GM21367 (cell line): ENCODE measurements at regions not wholly inside any gene's neighbourhood (a gene's known extent, or its start where the extent isn't known, plus 50 kb on each side); places are given as distances from the start of the nearest gene placed in this dataset.
"Not testable (repeated sequence)": the region's sequence is repeated elsewhere in the genome, so short reads cannot be mapped to it uniquely, and the experiment has no call there.

ENCODE experiments used
- ATAC-seq: cut with Tn5 transposase; IDR thresholded peaks from one replicate; pipeline ENCODE4 v1.9.1; 2021; ENCODE audit not compliant: unreplicated experiment

GRCh38 chr5:91285062-91285461 lies 98.1 kb downstream of the ARRDC3 start:
- not testable (repeated sequence) for ATAC-seq

- no peak for ATAC-seq
Observed at GRCh38 chr5:91283899-91284298, 99.2 kb downstream of the ARRDC3 start.

- ATAC-seq = no peak
Observed at GRCh38 chr5:91283326-91283725, 99.8 kb downstream of the ARRDC3 start.

GRCh38 chr5:91282210-91282609 lies 100.9 kb downstream of the ARRDC3 start:
- no peak for ATAC-seq

- no peak for ATAC-seq
Observed at GRCh38 chr5:91281401-91281800, 101.7 kb downstream of the ARRDC3 start.

- ATAC-seq = peak; percentile 94
Observed at GRCh38 chr5:91280362-91281269, 102.5 kb downstream of the ARRDC3 start.

GRCh38 chr5:91277840-91278239 lies 105.3 kb downstream of the ARRDC3 start:
- no peak for ATAC-seq

- no peak for ATAC-seq
Observed at GRCh38 chr5:91277093-91277626, 106.0 kb downstream of the ARRDC3 start.

- ATAC-seq = peak; percentile 91
Observed at GRCh38 chr5:91272858-91273257, 110.3 kb downstream of the ARRDC3 start.

- ATAC-seq = peak; percentile 50
Observed at GRCh38 chr5:91271999-91272398, 111.1 kb downstream of the ARRDC3 start.

- ATAC-seq = no peak
Observed at GRCh38 chr5:91269198-91269597, 113.9 kb downstream of the ARRDC3 start.

GRCh38 chr5:91266184-91266705 lies 116.9 kb downstream of the ARRDC3 start:
- ATAC-seq = peak; percentile 76

- no peak for ATAC-seq
Observed at GRCh38 chr5:91264311-91265051, 118.6 kb downstream of the ARRDC3 start.

- no peak for ATAC-seq
Observed at GRCh38 chr5:91263898-91264297, 119.2 kb downstream of the ARRDC3 start.

- ATAC-seq = no peak
Observed at GRCh38 chr5:91257301-91257700, 125.8 kb downstream of the ARRDC3 start.

- ATAC-seq = no peak
Observed at GRCh38 chr5:91256142-91256524, 127.0 kb downstream of the ARRDC3 start.

- no peak for ATAC-seq
Observed at GRCh38 chr5:91255396-91256141, 127.5 kb downstream of the ARRDC3 start.

- ATAC-seq = no peak
Observed at GRCh38 chr5:91252916-91253315, 130.2 kb downstream of the ARRDC3 start.

- ATAC-seq = no peak
Observed at GRCh38 chr5:91245871-91246270, 137.2 kb downstream of the ARRDC3 start.

- ATAC-seq = no peak
Observed at GRCh38 chr5:91245074-91245452, 138.1 kb downstream of the ARRDC3 start.
